Activated naive CD4-positive, alpha-beta T cell treated with anti-CD3 and anti-CD28 coated beads, Interleukin-2, amount 50 U/mL, for 24 hours (primary cell): ENCODE measurements at regions not wholly inside any gene's neighbourhood (a gene's known extent, or its start where the extent isn't known, plus 50 kb on each side); places are given as distances from the start of the nearest gene placed in this dataset.

Experiments used
- H3K27ac Mint-ChIP-seq: one replicate; pipeline ENCODE4 v1.8.0; 2021; ENCODE audit warnings: mild to moderate bottlenecking, mixed read lengths
- H3K27me3 Mint-ChIP-seq: one replicate; pipeline ENCODE4 v1.8.0; 2021; ENCODE audit warnings: mixed read lengths
- H3K36me3 Mint-ChIP-seq: one replicate; pipeline ENCODE4 v1.8.0; 2021; ENCODE audit warnings: mixed read lengths
- H3K4me1 Mint-ChIP-seq: one replicate; pipeline ENCODE4 v1.8.0; 2021; ENCODE audit warnings: mixed read lengths
- H3K4me3 Mint-ChIP-seq: one replicate; pipeline ENCODE4 v1.8.0; 2021; ENCODE audit warnings: mild to moderate bottlenecking, mixed read lengths
- H3K9me3 Mint-ChIP-seq: one replicate; pipeline ENCODE4 v1.8.0; 2021; ENCODE audit warnings: mixed read lengths

DNA sequence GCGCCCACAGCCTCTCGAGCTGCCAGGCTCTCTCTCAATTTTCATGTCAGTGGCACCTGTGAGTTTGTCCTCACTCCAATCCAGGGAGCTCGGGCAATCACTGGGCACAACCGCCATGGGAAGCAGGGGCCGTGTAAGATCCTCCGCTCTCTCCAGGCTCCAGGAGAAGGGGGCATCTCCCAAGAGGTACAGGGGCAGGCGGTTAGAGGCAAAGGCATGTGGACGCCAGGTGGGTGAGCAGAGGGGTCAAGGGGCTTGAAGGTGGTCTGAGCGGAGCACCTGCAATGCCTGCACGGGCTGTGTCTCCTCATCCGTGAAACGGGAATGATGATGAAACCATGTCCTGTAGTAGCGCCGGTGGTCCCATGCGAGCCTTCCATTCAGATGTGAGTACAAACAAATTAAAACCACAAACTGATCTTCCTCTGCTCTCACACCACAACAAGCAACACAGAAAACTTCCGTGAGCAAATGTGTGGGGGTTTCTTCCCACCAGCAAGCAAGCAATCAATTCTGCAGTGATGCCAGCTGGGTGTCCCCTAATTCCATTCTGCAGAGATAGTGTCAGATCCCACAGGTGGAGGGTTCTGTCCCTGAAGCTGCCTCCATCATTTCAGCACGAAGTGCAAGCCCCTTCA, 222.5 kb upstream of the PMEPA1 start:
- H3K36me3 Mint-ChIP-seq: no peaks in the 10 kb centered on the region
- no peak overlapping the region for H3K4me3 Mint-ChIP-seq
- H3K27me3 Mint-ChIP-seq: peaks cover 9% of the 10 kb centered on the region

DNA sequence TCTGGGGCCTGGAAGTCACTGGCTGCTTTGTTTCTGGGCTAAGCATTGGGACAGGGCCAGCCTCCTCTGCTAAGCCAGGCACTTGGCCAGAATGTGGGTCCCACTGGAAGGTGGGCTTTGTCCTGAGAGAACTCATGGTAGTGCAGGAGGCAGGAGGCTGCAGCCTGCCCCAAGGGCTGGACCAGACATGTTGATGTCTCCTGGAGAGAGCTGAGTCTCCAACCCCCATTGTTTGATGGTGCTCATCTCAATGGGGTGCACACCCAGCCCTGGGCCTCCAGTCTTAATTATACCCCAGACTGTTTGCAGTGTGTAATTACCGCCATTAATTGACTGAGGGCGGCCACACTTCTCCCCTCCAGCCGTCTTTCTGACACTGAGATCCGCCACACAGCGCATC, 220.5 kb upstream of the PMEPA1 start:
- Mint-ChIP-seq H3K4me3 (no peak overlapping the region), H3K36me3 (no peaks in the 10 kb centered on the region), H3K27me3 (peaks cover 13% of the 10 kb centered on the region), H3K9me3 (peaks cover 6% of the 10 kb centered on the region), H3K4me1 (no peaks in the 10 kb centered on the region), H3K27ac (no peak overlapping the region)

More for the DNA sequence above, 222.5 kb upstream of the PMEPA1 start:
- Mint-ChIP-seq H3K4me1 (no peaks in the 10 kb centered on the region), H3K27ac (no peak overlapping the region), H3K9me3 (peaks cover 6% of the 10 kb centered on the region)

DNA sequence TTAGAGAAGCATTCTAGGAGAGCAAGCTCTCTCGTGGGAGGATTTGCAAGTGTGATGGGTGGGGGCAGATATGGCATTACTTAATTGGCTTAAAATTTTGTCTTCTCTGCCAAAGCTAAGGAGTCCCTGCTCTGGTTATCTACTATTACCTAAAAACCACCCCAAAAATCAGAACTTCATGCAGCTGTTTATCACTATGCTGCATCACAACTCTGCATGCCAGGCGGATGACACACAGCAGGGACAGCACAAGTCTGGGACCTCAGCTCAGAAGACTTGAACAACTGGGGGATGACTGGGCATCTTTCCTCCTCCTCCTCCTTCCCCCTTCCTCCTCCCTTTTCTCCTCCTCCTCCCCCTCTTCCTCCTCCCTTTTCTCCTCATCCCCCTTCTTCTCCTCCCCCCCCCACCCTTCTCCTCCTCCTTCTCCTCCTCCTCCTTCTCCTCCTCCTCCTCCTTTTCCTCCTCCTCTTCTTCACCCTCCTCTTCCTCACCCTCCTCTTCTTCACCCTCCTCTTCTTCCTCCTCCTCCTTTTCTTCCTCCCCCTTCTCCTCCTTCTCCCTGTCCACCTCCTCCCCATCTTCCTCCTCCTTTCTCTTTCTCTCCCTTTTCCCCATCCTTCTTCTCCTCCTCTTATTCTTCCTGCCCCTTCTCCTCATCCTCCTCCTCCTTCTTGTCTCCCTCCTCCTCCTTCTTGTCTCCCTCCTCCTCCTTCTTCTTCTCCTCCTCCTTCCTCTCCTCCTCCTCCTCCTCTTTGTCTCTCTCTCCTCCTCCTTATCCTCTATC, 218.6 kb upstream of the PMEPA1 start:
- Mint-ChIP-seq H3K27ac (no peak overlapping the region), H3K36me3 (no peaks in the 10 kb centered on the region), H3K4me1 (no peaks in the 10 kb centered on the region), H3K27me3 (peaks cover 13% of the 10 kb centered on the region), H3K9me3 (peaks cover 6% of the 10 kb centered on the region), H3K4me3 (no peak overlapping the region)

DNA sequence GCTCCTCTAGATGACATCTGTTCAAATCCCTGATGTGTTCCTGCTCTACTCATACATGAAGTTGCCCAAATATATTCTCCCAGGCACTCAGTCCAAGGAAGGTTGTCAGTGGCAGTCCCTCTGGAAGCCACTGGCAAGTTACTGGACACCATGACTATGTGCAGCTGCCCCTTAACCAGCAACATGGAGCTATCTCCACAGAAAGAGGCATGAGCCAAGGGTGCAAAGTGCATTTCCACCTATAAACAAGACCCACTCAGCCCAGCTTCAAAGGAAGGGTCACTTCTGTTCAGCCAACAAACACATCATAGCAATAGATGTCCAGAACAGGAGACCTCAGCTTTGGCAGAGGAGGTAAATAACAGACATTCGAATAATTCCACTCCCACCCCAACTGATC, 217.6 kb upstream of the PMEPA1 start:
- H3K4me1 Mint-ChIP-seq: no peaks in the 10 kb centered on the region
- peaks cover 13% of the 10 kb centered on the region for H3K27me3 Mint-ChIP-seq
- no peaks in the 10 kb centered on the region for H3K36me3 Mint-ChIP-seq
- H3K4me3 Mint-ChIP-seq: no peak overlapping the region
- peaks cover 6% of the 10 kb centered on the region for H3K9me3 Mint-ChIP-seq
- no peak overlapping the region for H3K27ac Mint-ChIP-seq

DNA sequence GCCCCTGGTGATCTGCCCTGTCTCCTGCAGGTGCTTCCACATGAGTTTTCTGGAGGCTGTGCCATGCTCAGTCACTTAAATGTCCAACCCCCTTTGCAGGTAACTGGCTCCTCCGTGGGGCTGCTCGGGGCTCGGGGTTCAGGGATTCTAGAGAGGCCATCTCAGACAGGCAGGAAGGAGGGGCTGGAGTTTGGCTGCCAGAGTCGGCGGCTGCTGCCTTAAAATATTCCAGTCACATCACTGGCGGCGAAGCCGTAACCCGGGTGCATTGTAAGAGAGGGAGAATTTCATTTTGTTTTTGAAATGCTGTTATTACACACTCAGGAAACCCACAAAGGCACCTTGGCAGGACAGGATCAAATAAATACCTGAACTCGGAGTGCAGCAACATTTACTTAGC, 212.9 kb upstream of the PMEPA1 start:
- H3K27me3 Mint-ChIP-seq: peaks cover 5% of the 10 kb centered on the region
- no peak overlapping the region for H3K27ac Mint-ChIP-seq
- H3K4me1 Mint-ChIP-seq: no peaks in the 10 kb centered on the region
- no peaks in the 10 kb centered on the region for H3K36me3 Mint-ChIP-seq
- no peak overlapping the region for H3K4me3 Mint-ChIP-seq
- no peaks in the 10 kb centered on the region for H3K9me3 Mint-ChIP-seq

DNA sequence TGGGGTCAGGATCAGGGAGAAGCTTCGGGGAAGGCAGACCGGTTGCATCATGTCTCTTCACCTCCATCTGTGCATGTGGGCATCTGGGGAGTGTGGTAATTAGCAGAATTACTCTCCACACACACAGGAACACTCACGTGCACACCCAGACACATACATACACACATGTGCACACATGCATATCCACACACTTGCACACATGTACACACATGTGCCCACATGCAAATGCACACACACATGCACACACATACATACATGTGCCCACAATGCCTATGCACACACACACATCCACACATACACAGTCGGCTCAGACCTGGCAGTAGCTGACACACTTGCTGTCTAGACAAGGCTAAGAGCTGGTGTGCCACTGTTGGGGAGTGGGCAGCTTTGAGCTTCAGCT, 212.3 kb upstream of the PMEPA1 start:
- H3K36me3 Mint-ChIP-seq: no peaks in the 10 kb centered on the region
- H3K27ac Mint-ChIP-seq: no peak overlapping the region
- no peaks in the 10 kb centered on the region for H3K4me1 Mint-ChIP-seq
- peaks cover 5% of the 10 kb centered on the region for H3K27me3 Mint-ChIP-seq
- H3K9me3 Mint-ChIP-seq: no peaks in the 10 kb centered on the region
- no peak overlapping the region for H3K4me3 Mint-ChIP-seq

DNA sequence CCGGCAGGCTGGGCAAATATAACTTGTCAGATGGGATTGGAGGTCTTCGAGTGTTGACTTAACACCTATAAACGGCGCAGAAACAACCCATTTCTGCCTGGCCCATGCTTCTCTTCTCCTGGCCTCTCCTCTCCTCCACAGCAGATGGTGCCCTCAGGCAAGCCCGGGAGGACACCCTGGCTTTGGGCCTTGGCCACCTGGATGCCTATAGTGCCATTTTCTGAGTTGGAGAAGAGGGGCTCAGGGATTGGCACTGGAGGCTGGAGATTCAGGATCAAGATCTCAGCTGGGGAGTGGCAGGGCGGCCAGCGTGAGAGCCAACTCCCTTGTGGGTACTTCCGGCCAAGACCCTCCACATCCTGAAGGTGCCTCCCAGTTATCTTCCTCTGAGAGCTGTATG, 211.9 kb upstream of the PMEPA1 start:
- Mint-ChIP-seq H3K27me3 (peaks cover 4% of the 10 kb centered on the region), H3K27ac (no peak overlapping the region), H3K9me3 (no peaks in the 10 kb centered on the region), H3K4me3 (no peak overlapping the region), H3K4me1 (no peaks in the 10 kb centered on the region), H3K36me3 (no peaks in the 10 kb centered on the region)

DNA sequence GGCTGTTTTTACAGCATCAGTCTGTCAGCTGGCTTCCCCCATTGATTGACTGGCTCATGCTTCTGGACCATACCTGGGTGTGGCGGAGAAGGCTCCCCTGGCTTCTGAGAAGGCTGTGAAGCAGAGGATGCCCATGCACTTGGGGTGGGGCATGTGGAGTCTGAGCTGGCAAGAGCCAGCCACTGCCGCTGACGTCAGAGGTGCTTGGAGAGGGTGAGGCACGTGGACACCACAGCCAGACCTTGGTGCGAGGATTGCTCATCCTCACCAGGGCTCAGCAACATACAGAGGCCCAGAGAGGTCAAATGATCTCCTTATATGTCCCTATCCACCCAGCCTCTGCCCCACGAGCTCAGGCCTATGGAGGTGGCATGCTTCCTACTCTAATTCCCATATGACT, 211.2 kb upstream of the PMEPA1 start:
- Mint-ChIP-seq H3K9me3 (no peaks in the 10 kb centered on the region), H3K36me3 (no peaks in the 10 kb centered on the region), H3K4me1 (no peaks in the 10 kb centered on the region), H3K4me3 (no peak overlapping the region), H3K27ac (no peak overlapping the region), H3K27me3 (peaks cover 1% of the 10 kb centered on the region)

DNA sequence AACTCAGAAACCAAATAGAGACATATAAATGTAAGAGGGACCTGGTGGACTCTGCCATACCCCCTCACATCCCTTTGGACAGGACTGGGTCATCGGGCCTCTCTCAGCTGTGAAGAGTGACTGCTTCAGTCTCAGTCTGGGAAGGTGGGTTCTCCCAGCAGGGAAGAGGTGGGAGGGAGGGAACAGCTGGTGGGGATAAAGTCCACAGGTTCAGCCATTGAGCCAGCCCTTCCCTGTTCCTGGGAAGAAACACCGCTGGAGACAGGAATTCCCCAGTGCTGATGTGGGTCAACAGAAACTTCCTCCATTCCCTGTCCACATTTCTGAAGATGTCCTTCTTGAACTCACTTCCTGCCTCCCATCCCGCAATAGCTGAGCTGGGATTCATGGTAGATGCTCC, 209.2 kb upstream of the PMEPA1 start:
- Mint-ChIP-seq H3K36me3 (no peaks in the 10 kb centered on the region), H3K27ac (no peak overlapping the region), H3K9me3 (no peaks in the 10 kb centered on the region), H3K4me1 (no peaks in the 10 kb centered on the region), H3K27me3 (no peaks in the 10 kb centered on the region), H3K4me3 (no peak overlapping the region)

DNA sequence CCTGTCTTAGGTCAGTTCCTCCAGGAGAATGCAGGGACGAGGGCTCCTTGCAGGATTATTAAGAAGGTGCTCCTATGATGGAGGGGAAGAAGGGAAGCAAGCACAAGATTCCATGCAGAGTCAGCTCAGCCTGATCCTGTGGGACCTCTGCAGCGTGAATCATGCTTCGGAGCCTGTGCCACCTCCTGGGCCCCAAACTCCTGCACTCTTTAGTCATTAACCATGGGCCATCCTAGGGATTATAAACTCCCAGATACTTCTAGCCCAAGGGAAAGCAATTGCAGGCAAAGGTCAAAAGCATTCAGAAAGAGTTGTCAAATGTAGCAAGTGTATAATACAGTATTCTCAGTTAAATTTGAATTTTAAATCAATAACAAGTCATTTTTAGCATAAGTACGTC, 208.7 kb upstream of the PMEPA1 start:
- no peaks in the 10 kb centered on the region for H3K9me3 Mint-ChIP-seq
- H3K27me3 Mint-ChIP-seq: no peaks in the 10 kb centered on the region
- H3K4me3 Mint-ChIP-seq: no peak overlapping the region
- H3K4me1 Mint-ChIP-seq: no peaks in the 10 kb centered on the region
- H3K36me3 Mint-ChIP-seq: no peaks in the 10 kb centered on the region
- H3K27ac Mint-ChIP-seq: no peak overlapping the region

DNA sequence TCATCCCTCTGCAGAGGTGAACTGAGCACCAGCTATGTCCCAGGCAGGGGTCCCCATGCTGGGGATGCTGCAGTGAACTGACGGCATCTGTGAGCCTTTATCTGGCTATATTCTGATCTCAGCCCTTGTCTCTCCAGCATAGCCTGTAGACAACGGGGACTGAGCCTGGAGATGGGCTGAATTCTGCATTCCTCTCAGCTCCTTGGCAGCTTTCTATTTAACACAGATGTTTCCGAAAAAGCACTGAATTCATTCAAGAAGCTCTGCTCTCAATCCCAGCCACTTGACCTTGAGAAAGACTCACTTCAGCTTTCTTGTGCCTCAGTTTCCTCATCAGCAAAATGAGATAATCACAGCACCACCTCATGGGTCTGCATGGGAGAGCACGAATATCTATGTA, 204.4 kb upstream of the PMEPA1 start:
- Mint-ChIP-seq H3K27me3 (peaks cover 4% of the 10 kb centered on the region), H3K27ac (no peak overlapping the region), H3K9me3 (no peaks in the 10 kb centered on the region), H3K4me3 (no peak overlapping the region), H3K4me1 (no peaks in the 10 kb centered on the region), H3K36me3 (no peaks in the 10 kb centered on the region)

DNA sequence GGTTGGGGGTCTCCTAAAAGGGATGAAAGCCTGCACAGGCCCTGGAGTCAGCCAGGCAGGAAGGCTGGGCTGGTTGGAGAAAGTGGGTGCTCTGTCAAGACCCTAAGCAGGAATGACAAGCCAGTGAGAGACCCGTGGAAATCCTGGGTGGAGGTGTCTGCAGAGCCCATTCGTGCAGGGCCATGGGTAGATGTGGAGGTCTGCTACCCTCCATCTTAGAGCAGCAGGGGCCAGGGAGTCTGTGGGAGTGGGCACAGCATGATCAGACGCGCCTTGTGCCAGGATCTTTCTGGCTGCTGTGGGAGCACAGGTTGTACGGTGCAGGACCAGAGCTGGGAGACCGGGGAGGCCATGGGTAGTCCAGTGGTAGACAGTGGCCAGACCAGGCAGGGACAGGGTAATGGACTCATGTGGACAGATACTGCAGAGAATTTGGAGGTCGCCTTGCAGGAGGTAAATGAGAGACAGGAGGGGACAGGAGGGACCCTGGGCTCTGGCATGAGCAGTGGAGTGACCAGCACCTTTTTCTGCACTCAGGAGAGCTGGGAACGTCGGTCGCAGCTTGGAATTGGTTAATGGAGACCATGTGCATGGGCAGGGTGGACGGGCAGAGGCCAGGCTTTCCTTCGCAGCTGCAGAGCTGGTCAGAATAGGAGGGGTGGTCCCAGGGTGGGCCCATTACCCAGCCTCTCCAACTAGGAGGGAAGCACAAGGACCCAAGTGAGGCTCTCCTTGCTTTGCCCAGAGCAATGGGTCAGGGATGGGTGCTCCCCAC, 203.5 kb upstream of the PMEPA1 start:
- H3K27ac Mint-ChIP-seq: no peak overlapping the region
- H3K4me1 Mint-ChIP-seq: no peaks in the 10 kb centered on the region
- no peaks in the 10 kb centered on the region for H3K36me3 Mint-ChIP-seq
- no peak overlapping the region for H3K4me3 Mint-ChIP-seq
- no peaks in the 10 kb centered on the region for H3K9me3 Mint-ChIP-seq
- H3K27me3 Mint-ChIP-seq: peaks cover 4% of the 10 kb centered on the region

DNA sequence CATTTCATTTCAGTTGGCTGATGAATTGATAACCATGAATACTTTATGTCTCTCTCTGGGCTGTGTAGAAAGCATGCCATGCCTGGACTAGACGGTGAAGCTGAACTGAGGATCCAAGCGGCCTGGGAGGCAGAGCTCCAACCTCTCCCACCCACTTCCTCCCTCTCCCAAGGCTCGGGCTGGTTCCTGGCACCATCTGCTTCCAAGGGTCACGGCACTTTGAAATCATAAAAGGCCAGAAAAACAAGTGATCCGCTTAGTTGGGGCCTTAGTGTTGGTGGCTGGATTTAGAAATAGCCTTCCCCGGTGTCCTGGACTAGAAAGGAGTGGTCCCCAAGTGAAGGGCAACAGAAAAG, 202.4 kb upstream of the PMEPA1 start:
- no peak overlapping the region for H3K4me3 Mint-ChIP-seq
- H3K27me3 Mint-ChIP-seq: peaks cover 4% of the 10 kb centered on the region
- H3K9me3 Mint-ChIP-seq: no peaks in the 10 kb centered on the region
- no peak overlapping the region for H3K27ac Mint-ChIP-seq
- no peaks in the 10 kb centered on the region for H3K36me3 Mint-ChIP-seq
- no peaks in the 10 kb centered on the region for H3K4me1 Mint-ChIP-seq

DNA sequence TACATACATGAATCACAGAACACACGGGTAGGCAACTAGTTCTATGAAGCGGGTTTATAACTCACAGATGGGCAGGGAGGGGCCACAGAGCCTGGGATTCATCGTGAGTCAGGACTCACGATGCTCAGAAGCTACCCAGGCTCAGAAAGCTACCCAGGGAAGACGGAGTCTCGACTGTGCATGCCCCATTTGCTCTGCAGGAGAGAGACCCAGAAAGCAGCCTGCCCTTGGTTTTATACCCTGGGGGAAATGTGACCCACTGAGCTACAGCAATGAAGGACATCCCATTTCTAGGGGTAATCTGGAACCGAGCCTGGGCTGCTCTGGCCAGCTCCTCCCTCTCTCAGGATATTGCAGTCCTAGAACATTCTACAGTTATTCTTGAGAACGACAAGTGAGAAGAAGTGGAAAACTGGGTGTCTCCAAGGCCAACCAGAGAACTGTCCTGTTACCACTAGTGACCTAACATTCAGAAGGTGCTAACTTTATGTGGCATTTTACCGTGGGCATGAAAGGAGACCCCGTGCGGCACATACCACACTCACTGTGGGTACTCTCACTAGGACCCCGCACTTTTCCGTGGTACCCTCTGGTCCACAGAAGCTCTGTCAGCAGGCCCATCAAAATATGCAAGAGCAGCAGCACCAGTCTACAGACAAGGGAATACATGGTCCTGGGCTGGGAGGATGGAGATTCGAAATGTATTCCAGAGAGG, 201.9 kb upstream of the PMEPA1 start:
- no peaks in the 10 kb centered on the region for H3K9me3 Mint-ChIP-seq
- H3K27me3 Mint-ChIP-seq: peaks cover 4% of the 10 kb centered on the region
- no peak overlapping the region for H3K27ac Mint-ChIP-seq
- no peaks in the 10 kb centered on the region for H3K36me3 Mint-ChIP-seq
- H3K4me3 Mint-ChIP-seq: no peak overlapping the region
- no peaks in the 10 kb centered on the region for H3K4me1 Mint-ChIP-seq

DNA sequence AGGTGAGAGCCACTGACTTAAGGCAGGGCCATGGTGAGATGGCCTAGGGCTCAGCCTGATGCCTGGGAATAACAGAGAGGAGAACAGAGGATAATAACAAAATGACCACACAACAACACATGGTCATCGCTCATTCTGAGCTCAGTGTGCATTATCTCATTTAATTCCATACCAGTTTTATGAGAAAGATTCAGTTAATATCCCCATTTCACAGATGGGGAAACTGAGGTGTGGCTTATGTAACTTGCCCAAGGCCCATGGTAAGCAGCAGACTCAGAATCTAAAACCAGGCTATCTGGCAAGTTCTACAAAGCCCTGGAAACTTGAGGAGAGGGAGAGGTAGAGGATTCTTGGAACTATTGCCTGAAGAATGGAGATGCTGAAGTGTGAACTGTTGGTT, 200.9 kb upstream of the PMEPA1 start:
- Mint-ChIP-seq H3K9me3 (no peaks in the 10 kb centered on the region), H3K4me1 (no peaks in the 10 kb centered on the region), H3K27ac (no peak overlapping the region)

More for the DNA sequence above, 200.9 kb upstream of the PMEPA1 start:
- Mint-ChIP-seq H3K4me3 (no peak overlapping the region), H3K36me3 (no peaks in the 10 kb centered on the region), H3K27me3 (peaks cover 6% of the 10 kb centered on the region)
